ENCODE measurements at regions not wholly inside any gene's neighbourhood (a gene's known extent, or its start where the extent isn't known, plus 50 kb on each side); places are given as distances from the start of the nearest gene placed in this dataset.

GRCh38 chr1:232319518-232320210 lies 310.3 kb downstream of the SIPA1L2 start:
- TF ChIP-seq CTCF (IDR thresholded peaks at IDR 0.05; ENCODE audit: low read depth, low read length, poor library complexity, severe bottlenecking) (no peak), EZH2phosphoT487 (IDR thresholded peaks at IDR 0.05; ENCODE audit: borderline replicate concordance, low read length) (no peak)

Measured in DOHH2 (cell line).